SK-N-SH (cell line): ENCODE measurements at regions not wholly inside any gene's neighbourhood (a gene's known extent, or its start where the extent isn't known, plus 50 kb on each side); places are given as distances from the start of the nearest gene placed in this dataset.

ENCODE experiments used
- CTCF ChIA-PET: fragments of 300-600, 350-600 bp; formaldehyde crosslinking; extraction: SDS; loops from one replicate; lab custom pipeline; 2021; lab: Yijun Ruan, JAX
- POLR2A ChIA-PET: fragments of 350-600 bp; sonication (Branson Sonifier 250); formaldehyde crosslinking; extraction: SDS; loops from one replicate; lab custom pipeline; 2020; ENCODE audit warnings: antibody characterized with exemption, inconsistent platforms; lab: Yijun Ruan, JAX
- DNase-seq: peaks from one replicate; pipeline ENCODE4 v3.0.0; 2012
- H2AFZ ChIP-seq: fragments of 200-600 bp; sonication (generic); 2 replicates; pipeline ENCODE4 v1.8.1; 2016; ENCODE audit warnings: antibody characterized with exemption, mild to moderate bottlenecking, low read depth
- H3F3A ChIP-seq: fragments of 200-600 bp; sonication (generic); replicated peaks from 2 replicates; pipeline ENCODE3; 2016; ENCODE audit warnings: antibody characterized with exemption, mild to moderate bottlenecking; ENCODE audit not compliant: insufficient read depth
- H3K27ac ChIP-seq, 2 experiments: fragments of 200-500 bp in 1 of 2; fragments of 200-600 bp in 1 of 2; sonication (Bioruptor generic) in 1 of 2; sonication (generic), shearing (Covaris generic) in 1 of 2; 2 replicates each; pipeline versions ENCODE4 v1.5.1 to v1.6.1; 2014 to 2016; ENCODE audit warnings: low read depth in 2 of 2, inconsistent platforms in 1 of 2, low read length in 1 of 2, mild to moderate bottlenecking in 1 of 2, mixed read lengths in 1 of 2
- H3K27me3 ChIP-seq: fragments of 200-600 bp; sonication (generic), shearing (Covaris generic); 2 replicates; pipeline ENCODE4 v1.6.1; 2016; ENCODE audit warnings: mixed run types; ENCODE audit not compliant: insufficient read depth
- H3K36me3 ChIP-seq, 2 experiments: fragments of 200-500 bp in 1 of 2; fragments of 200-600 bp in 1 of 2; sonication (Bioruptor generic) in 1 of 2; sonication (generic) in 1 of 2; replicated peaks in 1 of 2; 2 replicates each; pipeline versions ENCODE3 to v1.5.1; 2014 to 2016; ENCODE audit warnings: low read length in 1 of 2, mild to moderate bottlenecking in 1 of 2; ENCODE audit not compliant: insufficient read depth in 2 of 2, control insufficient read depth in 1 of 2
- H3K4me1 ChIP-seq, 2 experiments: fragments of 200-500 bp in 1 of 2; fragments of 200-600 bp in 1 of 2; sonication (Bioruptor generic) in 1 of 2; sonication (generic), shearing (Covaris generic) in 1 of 2; 2 replicates each; pipeline versions ENCODE4 v1.5.1 to v1.6.1; 2014 to 2016; ENCODE audit warnings: low read depth in 1 of 2, low read length in 1 of 2, mixed run types in 1 of 2; ENCODE audit not compliant: insufficient read depth in 2 of 2, control insufficient read depth in 1 of 2
- H3K4me2 ChIP-seq: fragments of 200-600 bp; sonication (generic), shearing (Covaris generic); 2 replicates; pipeline ENCODE4 v1.6.1; 2017; ENCODE audit warnings: mixed run types
- H3K4me3 ChIP-seq, 2 experiments: fragments of 200-500 bp in 1 of 2; fragments of 200-600 bp in 1 of 2; sonication (Bioruptor generic) in 1 of 2; sonication (generic), shearing (Covaris generic) in 1 of 2; 2 replicates each; pipeline versions ENCODE4 v1.5.1 to v1.8.1; 2014 to 2016; ENCODE audit warnings: low read depth in 2 of 2, inconsistent platforms in 1 of 2, low read length in 1 of 2, mild to moderate bottlenecking in 1 of 2, mixed read lengths in 1 of 2, moderate library complexity in 1 of 2
- H3K79me2 ChIP-seq: fragments of 200-600 bp; sonication (generic); 2 replicates; pipeline ENCODE4 v1.8.1; 2017; ENCODE audit warnings: mild to moderate bottlenecking; ENCODE audit not compliant: insufficient read depth
- H3K9ac ChIP-seq: fragments of 200-600 bp; sonication (generic); 2 replicates; pipeline ENCODE4 v1.6.1; 2017; ENCODE audit warnings: mixed run types
- H3K9me2 ChIP-seq: fragments of 200-600 bp; sonication (generic); 2 replicates; pipeline ENCODE4 v1.6.1; 2017; ENCODE audit warnings: mixed run types
- H3K9me3 ChIP-seq: fragments of 200-600 bp; sonication (generic); 2 replicates; pipeline ENCODE4 v1.6.1; 2017; ENCODE audit warnings: mixed run types, mild to moderate bottlenecking, moderate library complexity
- H4K20me1 ChIP-seq: fragments of 200-600 bp; sonication (generic); 2 replicates; pipeline ENCODE4 v1.6.1; 2017; ENCODE audit warnings: mild to moderate bottlenecking, mixed run types; ENCODE audit not compliant: insufficient read depth
- CTCF ChIP-seq: fragments of 200-600 bp; sonication (generic); IDR thresholded peaks from 2 replicates; pipeline ENCODE4 v1.6.1; 2017; ENCODE audit warnings: antibody characterized with exemption, mild to moderate bottlenecking, moderate library complexity
- ELF1 ChIP-seq: IDR thresholded peaks from 2 replicates; pipeline ENCODE4 v1.4.0; 2012
- EP300 ChIP-seq, 2 experiments: IDR thresholded peaks; 2 replicates each; pipeline versions ENCODE4 v1.4.0 to v1.6.1; 2012; ENCODE audit warnings: borderline replicate concordance in 1 of 2, low read depth in 1 of 2, low read length in 1 of 2
- EZH2phosphoT487 ChIP-seq: fragments of 200-600 bp; sonication (generic); IDR thresholded peaks from 2 replicates; pipeline ENCODE4 v1.6.1; 2017; ENCODE audit warnings: low read depth, mixed run types, mild to moderate bottlenecking, antibody characterized with exemption, moderate library complexity, borderline replicate concordance
- FOXJ3 ChIP-seq: sonication (generic); formaldehyde crosslinking; IDR thresholded peaks from 2 replicates; pipeline ENCODE4 v1.5.1; 2020; ENCODE audit warnings: mild to moderate bottlenecking, missing genetic modification reagents
- GABPA ChIP-seq: IDR thresholded peaks from 2 replicates; pipeline ENCODE4 v1.4.0; 2012; ENCODE audit warnings: low read depth, mild to moderate bottlenecking
- GATA2 ChIP-seq: sonication (generic); formaldehyde crosslinking; IDR thresholded peaks from 2 replicates; pipeline ENCODE4 v1.5.0; 2020; ENCODE audit warnings: mild to moderate bottlenecking, missing genetic modification reagents
- IRF3 ChIP-seq: fragments of 150-350 bp; IDR thresholded peaks from 2 replicates; pipeline ENCODE4 v1.6.1; 2016; ENCODE audit warnings: mild to moderate bottlenecking, low read depth, low read length
- JUND ChIP-seq: IDR thresholded peaks from 2 replicates; pipeline ENCODE4 v1.4.0; 2012
- MXI1 ChIP-seq: IDR thresholded peaks from 2 replicates; pipeline ENCODE4 v1.6.1; 2012; ENCODE audit warnings: mild to moderate bottlenecking, low read depth, low read length, improper control_type of control experiment
- NFIC ChIP-seq: IDR thresholded peaks from 2 replicates; pipeline ENCODE4 v1.4.0; 2012; ENCODE audit warnings: borderline replicate concordance
- NRF1 ChIP-seq: IDR thresholded peaks from 2 replicates; pipeline ENCODE4 v1.6.1; 2012; ENCODE audit warnings: low read depth, mild to moderate bottlenecking, low read length
- POLR2AphosphoS5 ChIP-seq: IDR thresholded peaks from 2 replicates; pipeline ENCODE4 v1.6.1; 2012; ENCODE audit warnings: low read depth, low read length
- RAD21 ChIP-seq: IDR thresholded peaks from 2 replicates; pipeline ENCODE4 v1.6.1; 2012; ENCODE audit warnings: mild to moderate bottlenecking, low read length
- RCOR1 ChIP-seq: fragments of 150-350 bp; IDR thresholded peaks from 2 replicates; pipeline ENCODE4 v1.6.1; 2017; ENCODE audit warnings: antibody characterized with exemption, low read length
- RXRA ChIP-seq: IDR thresholded peaks from 2 replicates; pipeline ENCODE4 v1.4.0; 2012; ENCODE audit warnings: low read depth, mild to moderate bottlenecking, borderline replicate concordance
- SMC3 ChIP-seq: IDR thresholded peaks from 2 replicates; pipeline ENCODE4 v1.6.1; 2012; ENCODE audit warnings: low read depth, low read length, improper control_type of control experiment
- TAF1 ChIP-seq: IDR thresholded peaks from 2 replicates; pipeline ENCODE4 v1.6.1; 2012; ENCODE audit warnings: low read depth, mild to moderate bottlenecking, low read length, moderate library complexity, borderline replicate concordance
- USF1 ChIP-seq: IDR thresholded peaks from 2 replicates; pipeline ENCODE4 v1.4.0; 2012; ENCODE audit warnings: low read depth, borderline replicate concordance
- USF2 ChIP-seq: fragments of 150-350 bp; IDR thresholded peaks from 2 replicates; pipeline ENCODE4 v1.6.1; 2017; ENCODE audit warnings: antibody characterized with exemption, low read length, low read depth, borderline replicate concordance
- YY1 ChIP-seq: IDR thresholded peaks from 2 replicates; pipeline ENCODE4 v1.4.0; 2012; ENCODE audit warnings: low read depth, mild to moderate bottlenecking
- ZBTB33 ChIP-seq: IDR thresholded peaks from 2 replicates; pipeline ENCODE4 v1.4.0; 2012; ENCODE audit warnings: low read depth, borderline replicate concordance
- WGBS: methylation state at CpG from one replicate; pipeline ENCODE4 v1.1.6; 2017; ENCODE audit warnings: low lambda C conversion rate; 5-methylcytosine and 5-hydroxymethylcytosine counted together

GRCh38 chr7:156522801-156523200 is 117.8 kb upstream of the RNF32 start:
- no peaks in the 10 kb centered on the region for H3K9me3 ChIP-seq
- TF ChIP-seq GATA2 (CRISPR knock-in tag) (no peak), FOXJ3 (CRISPR knock-in tag) (no peak), NRF1 (no peak), CTCF (no peak), MXI1 (no peak), EZH2phosphoT487 (no peak), ELF1 (no peak), GABPA (no peak), USF2 (no peak)
- TF ChIP-seq, all 33 proteins: peak for 0
- H4K20me1 ChIP-seq, result no peaks in the 10 kb centered on the region
- H2AFZ ChIP-seq, result no peak overlapping the region
- WGBS, result 45% methylated on average over 15 of the region's 17 CpGs
- no peaks in the 10 kb centered on the region for H3F3A ChIP-seq
- H3K79me2 ChIP-seq, result no peaks in the 10 kb centered on the region
- H3K4me1 ChIP-seq, result no peaks in the 10 kb centered on the region
- no peak overlapping the region for H3K27ac ChIP-seq
- no peak for DNase-seq
- no peak overlapping the region for H3K4me2 ChIP-seq
- no peaks in the 10 kb centered on the region for H3K36me3 ChIP-seq
- POLR2A ChIA-PET, result no interaction called here
- no peak overlapping the region for H3K4me3 ChIP-seq
- H3K9me2 ChIP-seq, result no peaks in the 10 kb centered on the region
- H3K27me3 ChIP-seq, result no peaks in the 10 kb centered on the region; the same call in 1 of the 2 replicates
- H3K9ac ChIP-seq, result no peak overlapping the region
- CTCF ChIA-PET, result interaction anchor here (0.6 kb wide), 1 partner anchor 14 kb away, joined by 3 read pairs; no protein-coding TSS in a partner anchor

- Histone ChIP-seq H3F3A (no peaks in the 10 kb centered on the region), H3K4me2 (no peak overlapping the region), H2AFZ (no peak overlapping the region), H3K9me3 (no peaks in the 10 kb centered on the region), H3K4me1 (no peaks in the 10 kb centered on the region), H3K27me3 (no peaks in the 10 kb centered on the region), H3K9ac (no peak overlapping the region), H3K36me3 (no peaks in the 10 kb centered on the region), H3K9me2 (no peaks in the 10 kb centered on the region), H4K20me1 (no peaks in the 10 kb centered on the region), H3K79me2 (no peaks in the 10 kb centered on the region), H3K27ac (no peak overlapping the region), H3K4me3 (no peak overlapping the region)
- TF ChIP-seq RAD21 (no peak), RXRA (no peak), IRF3 (no peak), RCOR1 (no peak), EP300 (IDR thresholded peaks at IDR 0.05; ENCODE audit: borderline replicate concordance in 1 of 2, low read depth in 1 of 2, low read length in 1 of 2) (no peak), NFIC (no peak), TAF1 (no peak), POLR2AphosphoS5 (no peak), SMC3 (no peak), JUND (no peak), ZBTB33 (no peak), USF1 (no peak), YY1 (no peak)
- CTCF ChIA-PET, result no interaction called here
- POLR2A ChIA-PET, result no interaction called here
- DNase-seq, result no peak
- 52% methylated on average over 11 of the region's 12 CpGs for WGBS
Measured at GRCh38 chr7:156519070-156519469, 121.5 kb upstream of the RNF32 start.
